Astrocyte (in vitro differentiated cells and primary cell): ENCODE measurements at regions not wholly inside any gene's neighbourhood (a gene's known extent, or its start where the extent isn't known, plus 50 kb on each side); places are given as distances from the start of the nearest gene placed in this dataset.

ENCODE experiments used
- DNase-seq: peaks from one replicate; pipeline ENCODE4 v3.0.0-alpha.2; 2010; ENCODE audit warnings: low read depth
- FAIRE-seq: peaks from 2 replicates; lab custom pipeline; 2011; peaks lifted over from hg19 to GRCh38; lab: Jason Lieb, UNC
- H2AFZ ChIP-seq: 2 replicates; pipeline ENCODE4 v1.6.0; 2012; ENCODE audit warnings: low read depth, low read length, inconsistent platforms
- H3K27ac ChIP-seq: 2 replicates; pipeline ENCODE4 v1.5.1; 2011; ENCODE audit warnings: low read depth, low read length, inconsistent platforms
- H3K27me3 ChIP-seq: 2 replicates; pipeline ENCODE4 v1.6.0; 2011; ENCODE audit warnings: low read length, inconsistent platforms; ENCODE audit not compliant: insufficient read depth
- H3K36me3 ChIP-seq: 2 replicates; pipeline ENCODE4 v1.5.1; 2011; ENCODE audit warnings: low read length, inconsistent platforms; ENCODE audit not compliant: insufficient read depth
- H3K4me1 ChIP-seq: 2 replicates; pipeline ENCODE4 v1.5.1; 2011; ENCODE audit warnings: low read length, inconsistent platforms; ENCODE audit not compliant: insufficient read depth
- H3K4me2 ChIP-seq: 2 replicates; pipeline ENCODE4 v1.6.0; 2012; ENCODE audit warnings: low read length, inconsistent platforms
- H3K4me3 ChIP-seq: 2 replicates; pipeline ENCODE4 v1.5.1; 2011; ENCODE audit warnings: low read depth, mild to moderate bottlenecking, low read length, inconsistent platforms; ENCODE audit not compliant: insufficient read depth
- H3K79me2 ChIP-seq: 2 replicates; pipeline ENCODE4 v1.6.0; 2012; ENCODE audit warnings: mild to moderate bottlenecking, low read length, inconsistent platforms; ENCODE audit not compliant: insufficient read depth
- H3K9ac ChIP-seq: 2 replicates; pipeline ENCODE4 v1.6.0; 2012; ENCODE audit warnings: mild to moderate bottlenecking, low read length, inconsistent platforms
- H3K9me3 ChIP-seq: 2 replicates; pipeline ENCODE4 v1.5.1; 2012; ENCODE audit warnings: low read depth, mild to moderate bottlenecking, low read length, inconsistent platforms; ENCODE audit not compliant: insufficient read depth
- H4K20me1 ChIP-seq: 2 replicates; pipeline ENCODE4 v1.6.0; 2012; ENCODE audit warnings: low read length, inconsistent platforms; ENCODE audit not compliant: insufficient read depth
- H3K27ac Mint-ChIP-seq: one replicate; pipeline ENCODE4 v1.8.0; 2021; ENCODE audit warnings: mild to moderate bottlenecking, mixed read lengths; ENCODE audit not compliant: unreplicated experiment
- H3K27me3 Mint-ChIP-seq: one replicate; pipeline ENCODE4 v1.8.0; 2021; ENCODE audit warnings: low read depth, mixed read lengths; ENCODE audit not compliant: unreplicated experiment
- H3K36me3 Mint-ChIP-seq: one replicate; pipeline ENCODE4 v1.8.0; 2021; ENCODE audit warnings: low read depth, mixed read lengths; ENCODE audit not compliant: unreplicated experiment
- H3K4me1 Mint-ChIP-seq: one replicate; pipeline ENCODE4 v1.8.0; 2021; ENCODE audit warnings: low read depth, mixed read lengths; ENCODE audit not compliant: unreplicated experiment
- H3K4me3 Mint-ChIP-seq: one replicate; pipeline ENCODE4 v1.8.0; 2021; ENCODE audit warnings: mild to moderate bottlenecking, moderate library complexity, mixed read lengths; ENCODE audit not compliant: unreplicated experiment
- H3K9me3 Mint-ChIP-seq: one replicate; pipeline ENCODE4 v1.8.0; 2021; ENCODE audit warnings: mild to moderate bottlenecking, mixed read lengths; ENCODE audit not compliant: unreplicated experiment
- EZH2 ChIP-seq: IDR thresholded peaks from 2 replicates; pipeline ENCODE4 v1.6.1; 2012; ENCODE audit warnings: mild to moderate bottlenecking, low read length, inconsistent platforms; ENCODE audit not compliant: insufficient read depth
- TF ChIP-seq, protein P1 (sequence below): IDR thresholded peaks from 2 replicates; pipeline ENCODE4 v1.5.1; 2011; ENCODE audit warnings: low read depth, mild to moderate bottlenecking, inconsistent platforms, low read length, moderate library complexity; ENCODE audit not compliant: insufficient read depth

- Histone ChIP-seq H3K4me3 (no peak overlapping the region), H4K20me1 (no peaks in the 10 kb centered on the region), H3K9ac (no peak overlapping the region), H3K9me3 (no peaks in the 10 kb centered on the region), H3K79me2 (no peaks in the 10 kb centered on the region), H3K4me1 (no peaks in the 10 kb centered on the region), H3K4me2 (no peak overlapping the region), H2AFZ (no peak overlapping the region), H3K27me3 (no peaks in the 10 kb centered on the region), H3K27ac (no peak overlapping the region), H3K36me3 (no peaks in the 10 kb centered on the region)
- Mint-ChIP-seq H3K4me3 (no peak overlapping the region), H3K27ac (no peak overlapping the region), H3K36me3 (no peaks in the 10 kb centered on the region), H3K9me3 (no peaks in the 10 kb centered on the region), H3K27me3 (peaks cover 2% of the 10 kb centered on the region), H3K4me1 (no peaks in the 10 kb centered on the region)
- DNase-seq (no peak), FAIRE-seq (no peak)
- TF ChIP-seq EZH2: no peak
- TF ChIP-seq, protein P1, sequence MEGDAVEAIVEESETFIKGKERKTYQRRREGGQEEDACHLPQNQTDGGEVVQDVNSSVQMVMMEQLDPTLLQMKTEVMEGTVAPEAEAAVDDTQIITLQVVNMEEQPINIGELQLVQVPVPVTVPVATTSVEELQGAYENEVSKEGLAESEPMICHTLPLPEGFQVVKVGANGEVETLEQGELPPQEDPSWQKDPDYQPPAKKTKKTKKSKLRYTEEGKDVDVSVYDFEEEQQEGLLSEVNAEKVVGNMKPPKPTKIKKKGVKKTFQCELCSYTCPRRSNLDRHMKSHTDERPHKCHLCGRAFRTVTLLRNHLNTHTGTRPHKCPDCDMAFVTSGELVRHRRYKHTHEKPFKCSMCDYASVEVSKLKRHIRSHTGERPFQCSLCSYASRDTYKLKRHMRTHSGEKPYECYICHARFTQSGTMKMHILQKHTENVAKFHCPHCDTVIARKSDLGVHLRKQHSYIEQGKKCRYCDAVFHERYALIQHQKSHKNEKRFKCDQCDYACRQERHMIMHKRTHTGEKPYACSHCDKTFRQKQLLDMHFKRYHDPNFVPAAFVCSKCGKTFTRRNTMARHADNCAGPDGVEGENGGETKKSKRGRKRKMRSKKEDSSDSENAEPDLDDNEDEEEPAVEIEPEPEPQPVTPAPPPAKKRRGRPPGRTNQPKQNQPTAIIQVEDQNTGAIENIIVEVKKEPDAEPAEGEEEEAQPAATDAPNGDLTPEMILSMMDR: no peak
Observed at GRCh38 chr6:86215323-86215722, 572.6 kb upstream of the SYNCRIP start.

DNA sequence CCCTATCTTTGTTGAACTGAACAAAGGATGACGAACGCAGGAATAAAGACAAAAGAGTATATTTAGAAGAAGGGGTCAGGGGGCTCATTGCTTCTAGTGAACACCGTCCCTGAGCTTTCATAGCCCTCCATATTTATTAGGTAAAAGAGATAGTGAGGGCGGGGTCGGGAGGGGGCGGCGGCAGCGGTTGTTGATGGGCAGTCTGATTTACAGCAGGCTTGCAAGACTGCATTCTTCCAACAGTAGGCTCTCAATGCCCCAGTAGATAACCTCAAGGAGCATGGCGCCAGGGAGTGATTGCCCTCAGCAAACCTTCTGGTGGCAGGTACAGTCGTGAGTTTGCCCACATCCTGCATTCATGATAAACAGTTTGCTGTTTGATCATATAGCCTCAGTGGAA lies 563.3 kb upstream of the SYNCRIP start:
- Histone ChIP-seq H2AFZ (no peak overlapping the region), H3K4me2 (no peak overlapping the region), H3K9ac (no peak overlapping the region), H3K4me1 (no peaks in the 10 kb centered on the region), H3K27ac (no peak overlapping the region), H3K36me3 (no peaks in the 10 kb centered on the region), H3K79me2 (no peaks in the 10 kb centered on the region), H4K20me1 (no peaks in the 10 kb centered on the region), H3K4me3 (no peak overlapping the region), H3K9me3 (no peaks in the 10 kb centered on the region), H3K27me3 (no peaks in the 10 kb centered on the region)
- DNase-seq (no peak), FAIRE-seq (no peak)
- H3K27ac Mint-ChIP-seq: no peak overlapping the region
- H3K4me3 Mint-ChIP-seq: no peak overlapping the region
- H3K27me3 Mint-ChIP-seq: no peaks in the 10 kb centered on the region
- peaks cover 2% of the 10 kb centered on the region for H3K9me3 Mint-ChIP-seq
- no peaks in the 10 kb centered on the region for H3K4me1 Mint-ChIP-seq
- H3K36me3 Mint-ChIP-seq: no peaks in the 10 kb centered on the region
- no peak for TF ChIP-seq EZH2
- TF ChIP-seq, protein P1: no peak

DNA sequence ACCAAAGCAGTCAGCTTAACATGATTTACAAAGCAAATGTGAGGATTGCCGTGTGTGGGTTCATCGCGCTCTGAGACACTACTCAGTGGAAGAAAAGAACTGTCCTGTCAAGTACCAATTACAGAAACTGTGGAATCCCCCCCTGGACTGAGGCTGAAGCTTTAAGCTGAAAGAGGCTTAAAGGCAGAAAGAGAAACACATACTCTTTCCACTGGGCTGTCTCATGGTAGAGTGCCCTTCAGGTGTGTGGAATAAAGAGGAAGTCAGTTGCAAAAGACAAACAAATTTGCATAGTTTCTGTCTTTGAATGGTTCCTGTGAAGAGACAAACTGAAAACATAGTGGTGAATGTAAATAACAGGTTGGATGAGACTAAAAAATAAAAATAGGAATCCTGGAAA lies 560.4 kb upstream of the SYNCRIP start:
- DNase-seq (no peak), FAIRE-seq (no peak)
- H3K4me1 Mint-ChIP-seq: no peaks in the 10 kb centered on the region
- H3K9ac ChIP-seq: no peak overlapping the region
- H3K27ac Mint-ChIP-seq: no peak overlapping the region
- no peaks in the 10 kb centered on the region for H3K9me3 ChIP-seq
- H3K4me3 Mint-ChIP-seq: no peak overlapping the region
- no peak overlapping the region for H2AFZ ChIP-seq
- H4K20me1 ChIP-seq: no peaks in the 10 kb centered on the region
- H3K4me1 ChIP-seq: no peaks in the 10 kb centered on the region
- no peaks in the 10 kb centered on the region for H3K27me3 Mint-ChIP-seq
- no peak overlapping the region for H3K27ac ChIP-seq
- peaks cover 2% of the 10 kb centered on the region for H3K9me3 Mint-ChIP-seq
- no peak overlapping the region for H3K4me3 ChIP-seq
- no peaks in the 10 kb centered on the region for H3K27me3 ChIP-seq
- H3K79me2 ChIP-seq: no peaks in the 10 kb centered on the region
- H3K36me3 Mint-ChIP-seq: no peaks in the 10 kb centered on the region
- TF ChIP-seq, protein P1: no peak
- TF ChIP-seq EZH2: no peak
- H3K4me2 ChIP-seq: no peak overlapping the region
- H3K36me3 ChIP-seq: no peaks in the 10 kb centered on the region
